ENCODE measurements at regions not wholly inside any gene's neighbourhood (a gene's known extent, or its start where the extent isn't known, plus 50 kb on each side); places are given as distances from the start of the nearest gene placed in this dataset.

- no peak overlapping the region for H3K27ac Mint-ChIP-seq
- H3K27me3 Mint-ChIP-seq, result peaks cover 4% of the 10 kb centered on the region
- intact Hi-C loops (cut with micrococcal nuclease), result no loop called here
- no peaks in the 10 kb centered on the region for H3K9me3 Mint-ChIP-seq
- no peaks in the 10 kb centered on the region for H3K4me1 Mint-ChIP-seq (ENCODE audit: low read depth)
- no peaks in the 10 kb centered on the region for H3K36me3 Mint-ChIP-seq (ENCODE audit: low read depth)
- no peak overlapping the region for H3K4me3 Mint-ChIP-seq
These were observed 209.3 kb upstream of the CTBP2 start for GRCh38 chr10:125369382-125370326.

- intact Hi-C loops (cut with micrococcal nuclease), result no loop called here
- H3K27me3 Mint-ChIP-seq, result peaks cover 3% of the 10 kb centered on the region
- no peak overlapping the region for H3K27ac Mint-ChIP-seq
- no peaks in the 10 kb centered on the region for H3K9me3 Mint-ChIP-seq
- H3K4me1 Mint-ChIP-seq (ENCODE audit: low read depth), result no peaks in the 10 kb centered on the region
- H3K4me3 Mint-ChIP-seq, result no peak overlapping the region
- no peaks in the 10 kb centered on the region for H3K36me3 Mint-ChIP-seq (ENCODE audit: low read depth)
These were observed 207.8 kb upstream of the CTBP2 start for GRCh38 chr10:125368146-125368545.

- H3K9me3 Mint-ChIP-seq, result no peaks in the 10 kb centered on the region
These were observed 203.4 kb upstream of the CTBP2 start for GRCh38 chr10:125363791-125364190.

GRCh38 chr10:125362950-125363349 is 202.6 kb upstream of the CTBP2 start:
- Mint-ChIP-seq H3K9me3 (no peaks in the 10 kb centered on the region), H3K4me1 (ENCODE audit: low read depth) (no peaks in the 10 kb centered on the region), H3K36me3 (ENCODE audit: low read depth) (no peaks in the 10 kb centered on the region), H3K4me3 (no peak overlapping the region), H3K27me3 (no peaks in the 10 kb centered on the region), H3K27ac (no peak overlapping the region)
- intact Hi-C loops (cut with micrococcal nuclease), result no loop called here

More at GRCh38 chr10:125363791-125364190, 203.4 kb upstream of the CTBP2 start:
- intact Hi-C loops (cut with micrococcal nuclease), result no loop called here
- Mint-ChIP-seq H3K27ac (no peak overlapping the region), H3K4me3 (no peak overlapping the region), H3K27me3 (no peaks in the 10 kb centered on the region), H3K36me3 (ENCODE audit: low read depth) (no peaks in the 10 kb centered on the region), H3K4me1 (ENCODE audit: low read depth) (no peaks in the 10 kb centered on the region)

- no peaks in the 10 kb centered on the region for H3K4me1 Mint-ChIP-seq (ENCODE audit: low read depth)
- H3K27me3 Mint-ChIP-seq, result no peaks in the 10 kb centered on the region
- H3K4me3 Mint-ChIP-seq, result no peak overlapping the region
- no peaks in the 10 kb centered on the region for H3K9me3 Mint-ChIP-seq
- intact Hi-C loops (cut with micrococcal nuclease), result no loop called here
- H3K36me3 Mint-ChIP-seq (ENCODE audit: low read depth), result no peaks in the 10 kb centered on the region
- no peak overlapping the region for H3K27ac Mint-ChIP-seq
These were observed 199.0 kb upstream of the CTBP2 start for GRCh38 chr10:125359401-125359800.

GRCh38 chr10:125355657-125356056 is 195.3 kb upstream of the CTBP2 start:
- H3K4me3 Mint-ChIP-seq, result no peak overlapping the region
- H3K27me3 Mint-ChIP-seq, result peaks cover 2% of the 10 kb centered on the region
- intact Hi-C loops (cut with micrococcal nuclease), result no loop called here
- no peaks in the 10 kb centered on the region for H3K36me3 Mint-ChIP-seq (ENCODE audit: low read depth)
- H3K9me3 Mint-ChIP-seq, result no peaks in the 10 kb centered on the region
- H3K27ac Mint-ChIP-seq, result no peak overlapping the region
- H3K4me1 Mint-ChIP-seq (ENCODE audit: low read depth), result no peaks in the 10 kb centered on the region

GRCh38 chr10:125350519-125350918 is 190.2 kb upstream of the CTBP2 start:
- Mint-ChIP-seq H3K9me3 (no peaks in the 10 kb centered on the region), H3K4me1 (ENCODE audit: low read depth) (no peaks in the 10 kb centered on the region), H3K36me3 (ENCODE audit: low read depth) (no peaks in the 10 kb centered on the region), H3K27ac (no peak overlapping the region), H3K4me3 (no peak overlapping the region), H3K27me3 (peaks cover 5% of the 10 kb centered on the region)
- intact Hi-C loops (cut with micrococcal nuclease), result no loop called here

- H3K4me3 Mint-ChIP-seq, result no peak overlapping the region
- H3K36me3 Mint-ChIP-seq (ENCODE audit: low read depth), result no peaks in the 10 kb centered on the region
- H3K27me3 Mint-ChIP-seq, result peaks cover 11% of the 10 kb centered on the region
- no peaks in the 10 kb centered on the region for H3K4me1 Mint-ChIP-seq (ENCODE audit: low read depth)
- intact Hi-C loops (cut with micrococcal nuclease), result loop anchor here (10.0 kb wide), 1 partner anchor 184 kb away; the partner anchor contains the start of gene CTBP2
- H3K9me3 Mint-ChIP-seq, result no peaks in the 10 kb centered on the region
- no peak overlapping the region for H3K27ac Mint-ChIP-seq
These were observed 188.2 kb upstream of the CTBP2 start for GRCh38 chr10:125348536-125348935.

GRCh38 chr10:125344573-125345171 is 184.3 kb upstream of the CTBP2 start:
- Mint-ChIP-seq H3K4me3 (no peak overlapping the region), H3K9me3 (no peaks in the 10 kb centered on the region), H3K27me3 (peaks cover 9% of the 10 kb centered on the region), H3K4me1 (ENCODE audit: low read depth) (no peaks in the 10 kb centered on the region), H3K27ac (no peak overlapping the region), H3K36me3 (ENCODE audit: low read depth) (no peaks in the 10 kb centered on the region)
- intact Hi-C loops (cut with micrococcal nuclease), result loop anchor here (5.0 to 10.0 kb wide), 2 partner anchors 180 to 297 kb away; partner anchors contain the start of gene CTBP2

- H3K27me3 Mint-ChIP-seq, result peaks cover 9% of the 10 kb centered on the region
- H3K4me3 Mint-ChIP-seq, result no peak overlapping the region
- H3K4me1 Mint-ChIP-seq (ENCODE audit: low read depth), result no peaks in the 10 kb centered on the region
- no peaks in the 10 kb centered on the region for H3K36me3 Mint-ChIP-seq (ENCODE audit: low read depth)
- no peaks in the 10 kb centered on the region for H3K9me3 Mint-ChIP-seq
- intact Hi-C loops (cut with micrococcal nuclease), result loop anchor here (5.0 to 10.0 kb wide), 2 partner anchors 179 to 297 kb away; partner anchors contain the start of gene CTBP2
- H3K27ac Mint-ChIP-seq, result no peak overlapping the region
These were observed 183.6 kb upstream of the CTBP2 start for GRCh38 chr10:125343983-125344382.

GRCh38 chr10:125343118-125343925 is 183.0 kb upstream of the CTBP2 start:
- intact Hi-C loops (cut with micrococcal nuclease), result loop anchor here (5.0 to 10.0 kb wide), 2 partner anchors 179 to 296 kb away; partner anchors contain the start of gene CTBP2
- Mint-ChIP-seq H3K27me3 (peaks cover 6% of the 10 kb centered on the region), H3K4me1 (ENCODE audit: low read depth) (no peaks in the 10 kb centered on the region), H3K27ac (no peak overlapping the region), H3K4me3 (no peak overlapping the region), H3K9me3 (no peaks in the 10 kb centered on the region), H3K36me3 (ENCODE audit: low read depth) (no peaks in the 10 kb centered on the region)

- H3K9me3 Mint-ChIP-seq, result no peaks in the 10 kb centered on the region
- no peaks in the 10 kb centered on the region for H3K4me1 Mint-ChIP-seq (ENCODE audit: low read depth)
- H3K4me3 Mint-ChIP-seq, result no peak overlapping the region
- no peak overlapping the region for H3K27ac Mint-ChIP-seq
- intact Hi-C loops (cut with micrococcal nuclease), result loop anchor here (5.0 to 10.0 kb wide), 2 partner anchors 177 to 294 kb away; partner anchors contain the start of gene CTBP2
- peaks cover 6% of the 10 kb centered on the region for H3K27me3 Mint-ChIP-seq
- H3K36me3 Mint-ChIP-seq (ENCODE audit: low read depth), result no peaks in the 10 kb centered on the region
These were observed 181.2 kb upstream of the CTBP2 start for GRCh38 chr10:125341611-125342010.

GRCh38 chr10:125340903-125341302 is 180.5 kb upstream of the CTBP2 start:
- Mint-ChIP-seq H3K27ac (no peak overlapping the region), H3K9me3 (no peaks in the 10 kb centered on the region), H3K4me3 (no peak overlapping the region), H3K36me3 (ENCODE audit: low read depth) (no peaks in the 10 kb centered on the region), H3K27me3 (peaks cover 6% of the 10 kb centered on the region), H3K4me1 (ENCODE audit: low read depth) (no peaks in the 10 kb centered on the region)
- intact Hi-C loops (cut with micrococcal nuclease), result loop anchor here (5.0 to 10.0 kb wide), 2 partner anchors 176 to 294 kb away; partner anchors contain the start of gene CTBP2

All from dendritic cell treated with granulocyte-macrophage colony-stimulating factor and Interleukin-4, amounts not matched to agents 40 ng/mL and 50 ng/mL, for 4 days (primary cell).